Activated naive CD4-positive, alpha-beta T cell treated with anti-CD3 and anti-CD28 coated beads for 36 hours (primary cell): ENCODE measurements at regions not wholly inside any gene's neighbourhood (a gene's known extent, or its start where the extent isn't known, plus 50 kb on each side); places are given as distances from the start of the nearest gene placed in this dataset.

Experiments
- CTCF ChIA-PET: fragments of 350-600 bp; sonication (Branson Sonifier 250); formaldehyde crosslinking; loops from one replicate; lab custom pipeline; 2021; ENCODE audit warnings: antibody characterized with exemption; lab: Charles Lee
- DNase-seq: peaks from one replicate; pipeline ENCODE4 v3.0.0-alpha.2; 2020
- H3K27ac Mint-ChIP-seq: one replicate; pipeline ENCODE4 v1.8.0; 2021; ENCODE audit warnings: mild to moderate bottlenecking, mixed read lengths
- H3K27me3 Mint-ChIP-seq: one replicate; pipeline ENCODE4 v1.8.0; 2021; ENCODE audit warnings: low read depth, mixed read lengths
- H3K36me3 Mint-ChIP-seq: one replicate; pipeline ENCODE4 v1.8.0; 2021; ENCODE audit warnings: low read depth, mixed read lengths
- H3K4me1 Mint-ChIP-seq: one replicate; pipeline ENCODE4 v1.8.0; 2021; ENCODE audit warnings: low read depth, mixed read lengths
- H3K4me3 Mint-ChIP-seq: one replicate; pipeline ENCODE4 v1.8.0; 2021; ENCODE audit warnings: mild to moderate bottlenecking, moderate library complexity, mixed read lengths
- H3K9me3 Mint-ChIP-seq: one replicate; pipeline ENCODE4 v1.8.0; 2021; ENCODE audit warnings: mixed read lengths
- intact Hi-C: fragments of 100-400 bp; cut with micrococcal nuclease; formaldehyde crosslinking; loops from one replicate; pipeline ENCODE4 v1.15.1; 2023

- CTCF ChIA-PET: no interaction called here
- Mint-ChIP-seq H3K27me3 (no peaks in the 10 kb centered on the region), H3K36me3 (no peaks in the 10 kb centered on the region), H3K4me1 (peaks cover 5% of the 10 kb centered on the region), H3K9me3 (peaks cover 1% of the 10 kb centered on the region), H3K4me3 (no peak overlapping the region), H3K27ac (no peak overlapping the region)
- DNase-seq: no peak
- intact Hi-C loops: no loop called here
Observed at GRCh38 chr12:116389990-116390389, 112.5 kb upstream of the MED13L start.

GRCh38 chr12:116390401-116391335 is 113.2 kb upstream of the MED13L start:
- CTCF ChIA-PET: interaction anchor here (0.7 kb wide), 1 partner anchor 603 kb away, joined by 3 read pairs; no protein-coding TSS in a partner anchor
- no peak for DNase-seq
- no peaks in the 10 kb centered on the region for H3K36me3 Mint-ChIP-seq
- no peaks in the 10 kb centered on the region for H3K27me3 Mint-ChIP-seq
- no peak overlapping the region for H3K27ac Mint-ChIP-seq
- peaks cover 1% of the 10 kb centered on the region for H3K9me3 Mint-ChIP-seq
- intact Hi-C loops: no loop called here
- H3K4me3 Mint-ChIP-seq: no peak overlapping the region
- peaks cover 5% of the 10 kb centered on the region for H3K4me1 Mint-ChIP-seq

GRCh38 chr12:116391501-116391900 is 114.0 kb upstream of the MED13L start:
- H3K9me3 Mint-ChIP-seq: peaks cover 1% of the 10 kb centered on the region
- H3K27me3 Mint-ChIP-seq: no peaks in the 10 kb centered on the region
- intact Hi-C loops: no loop called here
- no peak overlapping the region for H3K4me3 Mint-ChIP-seq
- peaks cover 5% of the 10 kb centered on the region for H3K4me1 Mint-ChIP-seq
- CTCF ChIA-PET: interaction anchor here (0.7 kb wide), 1 partner anchor 604 kb away, joined by 3 read pairs; no protein-coding TSS in a partner anchor
- H3K36me3 Mint-ChIP-seq: no peaks in the 10 kb centered on the region
- DNase-seq: no peak
- no peak overlapping the region for H3K27ac Mint-ChIP-seq

- Mint-ChIP-seq H3K4me1 (peaks cover 5% of the 10 kb centered on the region), H3K9me3 (peaks cover 2% of the 10 kb centered on the region), H3K36me3 (no peaks in the 10 kb centered on the region), H3K4me3 (no peak overlapping the region), H3K27me3 (no peaks in the 10 kb centered on the region), H3K27ac (no peak overlapping the region)
- DNase-seq: no peak
- CTCF ChIA-PET: no interaction called here
- intact Hi-C loops: no loop called here
Observed at GRCh38 chr12:116392061-116392460, 114.6 kb upstream of the MED13L start.

GRCh38 chr12:116393255-116393654 is 115.8 kb upstream of the MED13L start:
- peaks cover 9% of the 10 kb centered on the region for H3K9me3 Mint-ChIP-seq
- no peaks in the 10 kb centered on the region for H3K27me3 Mint-ChIP-seq
- CTCF ChIA-PET: interaction anchor here (1.1 kb wide), 1 partner anchor 207 kb away, joined by 3 read pairs; no protein-coding TSS in a partner anchor
- no peak for DNase-seq
- no peak overlapping the region for H3K27ac Mint-ChIP-seq
- no peaks in the 10 kb centered on the region for H3K36me3 Mint-ChIP-seq
- H3K4me1 Mint-ChIP-seq: peaks cover 5% of the 10 kb centered on the region
- H3K4me3 Mint-ChIP-seq: no peak overlapping the region
- intact Hi-C loops: no loop called here

GRCh38 chr12:116393859-116394650 is 116.6 kb upstream of the MED13L start:
- no peaks in the 10 kb centered on the region for H3K36me3 Mint-ChIP-seq
- CTCF ChIA-PET: interaction anchor here (1.1 kb wide), 1 partner anchor 206 kb away, joined by 3 read pairs; no protein-coding TSS in a partner anchor
- peaks cover 5% of the 10 kb centered on the region for H3K4me1 Mint-ChIP-seq
- H3K9me3 Mint-ChIP-seq: peaks cover 16% of the 10 kb centered on the region
- no peak overlapping the region for H3K4me3 Mint-ChIP-seq
- H3K27ac Mint-ChIP-seq: no peak overlapping the region
- no peak for DNase-seq
- H3K27me3 Mint-ChIP-seq: no peaks in the 10 kb centered on the region
- intact Hi-C loops: no loop called here

GRCh38 chr12:116395396-116395795 is 117.9 kb upstream of the MED13L start:
- Mint-ChIP-seq H3K9me3 (peaks cover 20% of the 10 kb centered on the region), H3K27ac (no peak overlapping the region), H3K4me1 (peaks cover 5% of the 10 kb centered on the region), H3K27me3 (no peaks in the 10 kb centered on the region), H3K4me3 (no peak overlapping the region), H3K36me3 (no peaks in the 10 kb centered on the region)
- DNase-seq: no peak
- CTCF ChIA-PET: interaction anchor here (0.7 kb wide), 1 partner anchor 258 kb away, joined by 4 read pairs; no protein-coding TSS in a partner anchor
- intact Hi-C loops: no loop called here

- peaks cover 5% of the 10 kb centered on the region for H3K4me1 Mint-ChIP-seq
- H3K36me3 Mint-ChIP-seq: no peaks in the 10 kb centered on the region
- peaks cover 24% of the 10 kb centered on the region for H3K9me3 Mint-ChIP-seq
- H3K27ac Mint-ChIP-seq: no peak overlapping the region
- no peak overlapping the region for H3K4me3 Mint-ChIP-seq
- CTCF ChIA-PET: interaction anchor here (1.3 kb wide), 1 partner anchor 83 kb away, joined by 5 read pairs; no protein-coding TSS in a partner anchor
- intact Hi-C loops: no loop called here
- DNase-seq: no peak
- no peaks in the 10 kb centered on the region for H3K27me3 Mint-ChIP-seq
Observed at GRCh38 chr12:116397148-116397547, 119.7 kb upstream of the MED13L start.

GRCh38 chr12:116398193-116398592 is 120.7 kb upstream of the MED13L start:
- no peak for DNase-seq
- Mint-ChIP-seq H3K9me3 (peaks cover 24% of the 10 kb centered on the region), H3K4me3 (no peak overlapping the region), H3K36me3 (no peaks in the 10 kb centered on the region), H3K27me3 (no peaks in the 10 kb centered on the region), H3K27ac (no peak overlapping the region), H3K4me1 (peaks cover 4% of the 10 kb centered on the region)
- CTCF ChIA-PET: no interaction called here
- intact Hi-C loops: no loop called here

GRCh38 chr12:116399055-116399454 is 121.6 kb upstream of the MED13L start:
- no peaks in the 10 kb centered on the region for H3K27me3 Mint-ChIP-seq
- H3K27ac Mint-ChIP-seq: no peak overlapping the region
- CTCF ChIA-PET: no interaction called here
- H3K4me3 Mint-ChIP-seq: no peak overlapping the region
- H3K9me3 Mint-ChIP-seq: peaks cover 24% of the 10 kb centered on the region
- no peak for DNase-seq
- intact Hi-C loops: no loop called here
- no peaks in the 10 kb centered on the region for H3K36me3 Mint-ChIP-seq
- H3K4me1 Mint-ChIP-seq: peaks cover 2% of the 10 kb centered on the region

GRCh38 chr12:116400636-116401372 is 123.3 kb upstream of the MED13L start:
- H3K4me3 Mint-ChIP-seq: no peak overlapping the region
- peaks cover 24% of the 10 kb centered on the region for H3K9me3 Mint-ChIP-seq
- no peaks in the 10 kb centered on the region for H3K4me1 Mint-ChIP-seq
- no peak overlapping the region for H3K27ac Mint-ChIP-seq
- H3K36me3 Mint-ChIP-seq: no peaks in the 10 kb centered on the region
- no peaks in the 10 kb centered on the region for H3K27me3 Mint-ChIP-seq
- CTCF ChIA-PET: interaction anchor here (0.7 kb wide), 1 partner anchor 198 kb away, joined by 3 read pairs; no protein-coding TSS in a partner anchor
- DNase-seq: no peak
- intact Hi-C loops: no loop called here

GRCh38 chr12:116401565-116401964 is 124.1 kb upstream of the MED13L start:
- CTCF ChIA-PET: no interaction called here
- no peak for DNase-seq
- Mint-ChIP-seq H3K4me3 (no peak overlapping the region), H3K27me3 (no peaks in the 10 kb centered on the region), H3K36me3 (no peaks in the 10 kb centered on the region), H3K9me3 (peaks cover 24% of the 10 kb centered on the region), H3K27ac (no peak overlapping the region), H3K4me1 (no peaks in the 10 kb centered on the region)
- intact Hi-C loops: no loop called here
